ENCODE measurements at regions not wholly inside any gene's neighbourhood (a gene's known extent, or its start where the extent isn't known, plus 50 kb on each side); places are given as distances from the start of the nearest gene placed in this dataset.

- Histone ChIP-seq H3K9me3 (no peaks in the 10 kb centered on the region), H3K27me3 (replicated peaks; ENCODE audit: insufficient read depth) (no peaks in the 10 kb centered on the region), H3K4me3 (no peak overlapping the region), H3K36me3 (no peaks in the 10 kb centered on the region), H3K27ac (no peak overlapping the region), H3K4me1 (ENCODE audit: control insufficient read depth in 1 of 2, low read depth in 2 of 2) (peaks cover 4 to 7% of the 10 kb centered on the region in 2 donors)
- TF ChIP-seq CTCF (IDR thresholded peaks at IDR 0.05), result no peak
- no peak for ATAC-seq (ENCODE audit: insufficient number of reproducible peaks, low FRiP score, low read depth)
- no peak for DNase-seq (ENCODE audit: low spot score)
Measured at GRCh38 chr7:106572394-106573124, 88.4 kb downstream of the CCDC71L start.

DNA sequence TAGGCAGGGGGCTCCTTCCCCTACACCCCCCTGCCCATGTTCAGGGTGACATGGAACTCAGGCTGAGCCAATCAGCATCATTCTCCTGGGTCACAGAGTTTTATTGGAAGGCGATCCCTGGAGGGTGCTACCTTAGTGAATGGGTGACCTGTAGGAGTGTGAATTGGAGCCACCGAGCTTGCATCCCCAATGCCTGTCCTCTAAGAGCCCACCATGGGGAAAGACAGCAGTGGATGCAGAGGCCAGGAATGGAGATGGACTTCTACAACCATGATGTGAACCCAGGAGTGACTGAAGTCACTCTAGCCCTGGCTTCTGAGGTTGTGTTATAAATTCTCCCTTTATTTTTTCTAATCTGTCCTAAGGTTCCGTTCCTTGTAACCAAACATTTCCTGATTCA, 89.4 kb downstream of the CCDC71L start:
- no peak for TF ChIP-seq CTCF (IDR thresholded peaks at IDR 0.05)
- H3K4me3 ChIP-seq, result no peak overlapping the region
- DNase-seq (ENCODE audit: low spot score) (no peak), ATAC-seq (ENCODE audit: insufficient number of reproducible peaks, low FRiP score, low read depth) (no peak)
- no peaks in the 10 kb centered on the region for H3K9me3 ChIP-seq
- H3K36me3 ChIP-seq, result no peaks in the 10 kb centered on the region
- H3K27me3 ChIP-seq (replicated peaks; ENCODE audit: insufficient read depth), result no peaks in the 10 kb centered on the region
- H3K4me1 ChIP-seq (ENCODE audit: control insufficient read depth in 1 of 2, low read depth in 2 of 2), result peaks cover 4 to 7% of the 10 kb centered on the region in 2 donors
- H3K27ac ChIP-seq, result no peak overlapping the region

- Histone ChIP-seq H3K27ac (no peak overlapping the region), H3K27me3 (replicated peaks; ENCODE audit: insufficient read depth) (no peaks in the 10 kb centered on the region), H3K4me3 (no peak overlapping the region), H3K9me3 (no peaks in the 10 kb centered on the region), H3K4me1 (ENCODE audit: control insufficient read depth in 1 of 2, low read depth in 2 of 2) (peaks cover 4 to 7% of the 10 kb centered on the region in 2 donors), H3K36me3 (no peaks in the 10 kb centered on the region)
- DNase-seq (ENCODE audit: low spot score) (no peak), ATAC-seq (ENCODE audit: insufficient number of reproducible peaks, low FRiP score, low read depth) (no peak)
- TF ChIP-seq CTCF (IDR thresholded peaks at IDR 0.05), result no peak
Measured at GRCh38 chr7:106570948-106571418, 90.0 kb downstream of the CCDC71L start.

GRCh38 chr7:106570146-106570545, 90.8 kb downstream of the CCDC71L start:
- peaks cover 4 to 7% of the 10 kb centered on the region in 2 donors for H3K4me1 ChIP-seq (ENCODE audit: control insufficient read depth in 1 of 2, low read depth in 2 of 2)
- TF ChIP-seq CTCF (IDR thresholded peaks at IDR 0.05), result no peak
- no peaks in the 10 kb centered on the region for H3K9me3 ChIP-seq

GRCh38 chr7:106569500-106569929, 91.4 kb downstream of the CCDC71L start:
- no peak overlapping the region for H3K4me3 ChIP-seq
- DNase-seq (ENCODE audit: low spot score), result no peak
- H3K4me1 ChIP-seq (ENCODE audit: control insufficient read depth in 1 of 2, low read depth in 2 of 2), result peaks cover 4 to 7% of the 10 kb centered on the region in 2 donors
- H3K9me3 ChIP-seq, result no peaks in the 10 kb centered on the region
- no peak overlapping the region for H3K27ac ChIP-seq
- ATAC-seq (ENCODE audit: insufficient number of reproducible peaks, low FRiP score, low read depth), result no peak
- no peaks in the 10 kb centered on the region for H3K27me3 ChIP-seq (replicated peaks; ENCODE audit: insufficient read depth)
- no peaks in the 10 kb centered on the region for H3K36me3 ChIP-seq
- no peak for TF ChIP-seq CTCF (IDR thresholded peaks at IDR 0.05)

More at GRCh38 chr7:106570146-106570545, 90.8 kb downstream of the CCDC71L start:
- Histone ChIP-seq H3K27ac (no peak overlapping the region), H3K4me3 (no peak overlapping the region), H3K27me3 (replicated peaks; ENCODE audit: insufficient read depth) (no peaks in the 10 kb centered on the region), H3K36me3 (no peaks in the 10 kb centered on the region)
- no peak for ATAC-seq (ENCODE audit: insufficient number of reproducible peaks, low FRiP score, low read depth)
- DNase-seq (ENCODE audit: low spot score), result no peak

Measured in thoracic aorta (tissue), 2 donors.